Hepatocyte (in vitro differentiated cells): ENCODE measurements at regions not wholly inside any gene's neighbourhood (a gene's known extent, or its start where the extent isn't known, plus 50 kb on each side); places are given as distances from the start of the nearest gene placed in this dataset.

ENCODE experiments used
- DNase-seq: peaks from one replicate; pipeline ENCODE4 v3.0.0-alpha.2; 2016; ENCODE audit warnings: low spot score
- H2AFZ ChIP-seq: fragments of 200-600 bp; sonication (generic); 2 replicates; pipeline ENCODE4 v1.6.0; 2016; ENCODE audit warnings: antibody characterized with exemption, mild to moderate bottlenecking
- H3K27ac ChIP-seq: fragments of 200-600 bp; sonication (generic); 2 replicates; pipeline ENCODE4 v1.5.1; 2016; ENCODE audit warnings: mild to moderate bottlenecking
- H3K27me3 ChIP-seq: fragments of 200-600 bp; sonication (generic); 2 replicates; pipeline ENCODE4 v1.6.1; 2016
- H3K36me3 ChIP-seq: fragments of 200-600 bp; sonication (generic); replicated peaks from 2 replicates; pipeline ENCODE4 v1.5.1; 2016; ENCODE audit warnings: low read depth; ENCODE audit not compliant: insufficient read depth
- H3K4me1 ChIP-seq: fragments of 200-600 bp; sonication (generic); 2 replicates; pipeline ENCODE4 v1.5.1; 2016; ENCODE audit warnings: mild to moderate bottlenecking, moderate library complexity; ENCODE audit not compliant: insufficient read depth
- H3K4me2 ChIP-seq: fragments of 200-600 bp; sonication (generic); 2 replicates; pipeline ENCODE4 v1.6.0; 2016
- H3K4me3 ChIP-seq: fragments of 200-600 bp; sonication (generic); 2 replicates; pipeline ENCODE4 v1.5.1; 2016; ENCODE audit warnings: mild to moderate bottlenecking
- H3K79me2 ChIP-seq: fragments of 200-600 bp; sonication (generic); 2 replicates; pipeline ENCODE4 v1.6.0; 2017; ENCODE audit warnings: mild to moderate bottlenecking
- H3K9me2 ChIP-seq: fragments of 200-600 bp; sonication (generic); replicated peaks from 2 replicates; pipeline ENCODE4 v1.6.0; 2017; ENCODE audit warnings: mild to moderate bottlenecking; ENCODE audit not compliant: insufficient read depth
- H3K9me3 ChIP-seq: fragments of 200-600 bp; sonication (generic); 2 replicates; pipeline ENCODE4 v1.5.1; 2016; ENCODE audit warnings: low read depth, mild to moderate bottlenecking
- H4K20me1 ChIP-seq: fragments of 200-600 bp; sonication (generic); 2 replicates; pipeline ENCODE4 v1.6.0; 2016; ENCODE audit warnings: mild to moderate bottlenecking; ENCODE audit not compliant: insufficient read depth, poor library complexity, severe bottlenecking
- EZH2 ChIP-seq: fragments of 200-600 bp; sonication (generic); IDR thresholded peaks from 2 replicates; pipeline ENCODE4 v1.6.1; 2016; ENCODE audit warnings: antibody characterized with exemption, mild to moderate bottlenecking, borderline replicate concordance
- EZH2phosphoT487 ChIP-seq: fragments of 200-600 bp; sonication (generic); IDR thresholded peaks from one replicate; pipeline ENCODE4 v1.6.1; 2018; ENCODE audit warnings: antibody characterized with exemption, mild to moderate bottlenecking, low read depth, moderate library complexity; ENCODE audit not compliant: unreplicated experiment, severe bottlenecking
- WGBS: methylation state at CpG from one replicate; pipeline ENCODE4 v1.1.6; 2016; ENCODE audit warnings: low lambda C conversion rate; ENCODE audit errors: missing lambda C conversion rate; 5-methylcytosine and 5-hydroxymethylcytosine counted together
- TF ChIP-seq, protein P1 (sequence below): fragments of 200-600 bp; sonication (generic); IDR thresholded peaks from 2 replicates; pipeline ENCODE4 v1.5.1; 2016; ENCODE audit warnings: antibody characterized with exemption, mild to moderate bottlenecking; ENCODE audit not compliant: poor library complexity

DNA sequence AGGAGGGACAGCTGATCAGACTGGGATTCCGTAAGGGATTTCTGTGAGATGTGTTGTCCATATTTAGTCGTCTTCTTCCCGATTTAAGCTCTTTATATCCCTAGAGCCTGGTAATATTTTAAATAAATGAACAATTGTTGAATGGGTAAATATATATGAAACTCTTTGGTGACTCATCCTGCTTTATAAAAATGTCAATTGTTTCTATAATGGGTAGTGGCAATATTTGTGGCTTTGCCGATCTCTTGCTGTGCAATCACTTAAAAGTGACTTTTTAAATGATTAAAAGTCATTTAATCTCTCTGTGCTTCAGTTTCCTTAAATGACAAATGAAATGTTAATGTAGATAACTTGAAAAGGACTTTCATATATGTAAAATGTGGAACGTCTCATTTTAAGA, 339.2 kb downstream of the RNF144A start:
- TF ChIP-seq EZH2phosphoT487 (no peak), EZH2 (no peak)
- TF ChIP-seq, protein P1, sequence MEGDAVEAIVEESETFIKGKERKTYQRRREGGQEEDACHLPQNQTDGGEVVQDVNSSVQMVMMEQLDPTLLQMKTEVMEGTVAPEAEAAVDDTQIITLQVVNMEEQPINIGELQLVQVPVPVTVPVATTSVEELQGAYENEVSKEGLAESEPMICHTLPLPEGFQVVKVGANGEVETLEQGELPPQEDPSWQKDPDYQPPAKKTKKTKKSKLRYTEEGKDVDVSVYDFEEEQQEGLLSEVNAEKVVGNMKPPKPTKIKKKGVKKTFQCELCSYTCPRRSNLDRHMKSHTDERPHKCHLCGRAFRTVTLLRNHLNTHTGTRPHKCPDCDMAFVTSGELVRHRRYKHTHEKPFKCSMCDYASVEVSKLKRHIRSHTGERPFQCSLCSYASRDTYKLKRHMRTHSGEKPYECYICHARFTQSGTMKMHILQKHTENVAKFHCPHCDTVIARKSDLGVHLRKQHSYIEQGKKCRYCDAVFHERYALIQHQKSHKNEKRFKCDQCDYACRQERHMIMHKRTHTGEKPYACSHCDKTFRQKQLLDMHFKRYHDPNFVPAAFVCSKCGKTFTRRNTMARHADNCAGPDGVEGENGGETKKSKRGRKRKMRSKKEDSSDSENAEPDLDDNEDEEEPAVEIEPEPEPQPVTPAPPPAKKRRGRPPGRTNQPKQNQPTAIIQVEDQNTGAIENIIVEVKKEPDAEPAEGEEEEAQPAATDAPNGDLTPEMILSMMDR = no peak
- no peak overlapping the region for H3K4me3 ChIP-seq
- DNase-seq = no peak

DNA sequence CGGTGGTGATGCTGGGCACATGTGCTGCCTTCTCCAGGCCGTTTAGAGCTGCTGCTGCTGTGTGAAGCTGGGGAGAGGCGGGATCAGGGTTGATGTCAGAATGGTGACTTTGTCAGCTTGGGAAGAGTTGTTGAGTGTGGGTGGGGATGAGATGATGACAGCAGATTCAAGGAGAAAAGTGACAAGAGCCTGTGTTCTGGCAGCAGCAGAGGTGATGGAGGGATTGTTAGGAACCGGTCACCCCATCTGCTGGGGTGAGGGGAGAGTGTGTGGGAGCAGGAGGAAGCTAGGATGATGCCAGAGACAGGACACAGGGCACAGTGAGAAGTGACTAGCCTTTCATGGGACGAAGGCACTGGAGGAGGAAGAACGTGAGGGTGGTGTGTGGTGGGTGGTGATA, 345.5 kb downstream of the RNF144A start:
- no peak for DNase-seq
- no peaks in the 10 kb centered on the region for H3K27me3 ChIP-seq
- H3K4me2 ChIP-seq = no peak overlapping the region
- no peak overlapping the region for H2AFZ ChIP-seq
- TF ChIP-seq EZH2 (no peak), EZH2phosphoT487 (no peak)
- TF ChIP-seq, protein P1 = no peak
- 87% methylated on average over 6 of the region's 6 CpGs for WGBS
- H3K36me3 ChIP-seq = no peaks in the 10 kb centered on the region
- H3K9me2 ChIP-seq = no peaks in the 10 kb centered on the region
- no peaks in the 10 kb centered on the region for H4K20me1 ChIP-seq
- H3K4me3 ChIP-seq = no peak overlapping the region
- H3K79me2 ChIP-seq = no peaks in the 10 kb centered on the region
- H3K4me1 ChIP-seq = no peaks in the 10 kb centered on the region
- H3K27ac ChIP-seq = no peak overlapping the region
- H3K9me3 ChIP-seq = no peaks in the 10 kb centered on the region

More for the DNA sequence above, 339.2 kb downstream of the RNF144A start:
- Histone ChIP-seq H3K79me2 (no peaks in the 10 kb centered on the region), H3K9me2 (no peaks in the 10 kb centered on the region), H4K20me1 (no peaks in the 10 kb centered on the region), H3K36me3 (no peaks in the 10 kb centered on the region), H3K4me1 (no peaks in the 10 kb centered on the region), H3K27ac (no peak overlapping the region), H3K4me2 (no peak overlapping the region), H3K27me3 (no peaks in the 10 kb centered on the region), H2AFZ (no peak overlapping the region), H3K9me3 (no peaks in the 10 kb centered on the region)
- 97% methylated on average over 5 of the region's 5 CpGs for WGBS

DNA sequence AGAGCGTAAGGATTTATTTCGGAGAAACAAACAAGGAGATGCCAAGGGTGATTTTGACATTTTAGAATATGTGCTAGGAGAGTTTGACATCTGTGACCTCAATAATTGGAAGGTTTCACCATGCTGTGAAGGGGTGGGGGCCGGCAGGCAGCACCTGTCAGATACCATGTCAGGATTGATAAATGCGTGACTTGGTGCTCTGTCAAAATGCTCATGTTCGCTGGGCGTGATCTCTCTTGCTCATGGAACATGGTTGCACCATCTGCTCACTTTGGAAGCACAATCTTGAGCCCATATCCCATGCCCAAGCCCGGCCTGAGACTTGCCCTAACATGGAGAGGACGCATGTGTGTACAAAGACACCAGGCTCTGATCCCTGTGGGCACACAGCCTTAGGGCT, 347.6 kb downstream of the RNF144A start:
- DNase-seq = no peak
- H3K9me3 ChIP-seq = no peaks in the 10 kb centered on the region
- no peaks in the 10 kb centered on the region for H3K27me3 ChIP-seq
- TF ChIP-seq, protein P1 = no peak
- TF ChIP-seq EZH2 = no peak
- TF ChIP-seq EZH2phosphoT487 = no peak
- no peak overlapping the region for H3K4me3 ChIP-seq
- no peaks in the 10 kb centered on the region for H3K36me3 ChIP-seq
- no peaks in the 10 kb centered on the region for H3K79me2 ChIP-seq
- H3K4me1 ChIP-seq = no peaks in the 10 kb centered on the region
- H3K27ac ChIP-seq = no peak overlapping the region
- no peaks in the 10 kb centered on the region for H3K9me2 ChIP-seq
- no peaks in the 10 kb centered on the region for H4K20me1 ChIP-seq
- H3K4me2 ChIP-seq = no peak overlapping the region
- 96% methylated on average over 8 of the region's 8 CpGs for WGBS
- H2AFZ ChIP-seq = no peak overlapping the region

DNA sequence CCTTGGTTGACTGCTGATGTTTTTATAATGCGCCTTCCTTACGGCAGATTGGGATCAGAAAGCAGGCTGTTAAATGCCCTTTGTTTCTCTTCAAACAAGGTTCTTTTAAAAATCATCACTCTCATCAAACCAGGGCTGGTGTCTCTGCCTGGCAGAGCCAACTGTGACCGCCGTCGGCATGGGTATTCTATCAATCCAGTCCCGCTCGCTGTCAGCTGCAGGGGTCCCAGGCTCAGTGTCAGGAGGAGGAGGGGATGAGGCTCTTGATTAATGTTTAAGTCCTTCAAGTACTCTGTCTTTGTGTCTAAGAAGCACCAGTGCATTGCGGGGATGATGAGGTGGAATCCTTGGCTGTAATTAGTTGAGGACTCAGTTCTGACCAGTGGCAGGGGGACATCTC, 348.1 kb downstream of the RNF144A start:
- H3K4me2 ChIP-seq = no peak overlapping the region
- no peaks in the 10 kb centered on the region for H3K27me3 ChIP-seq
- H3K9me3 ChIP-seq = no peaks in the 10 kb centered on the region
- 88% methylated on average over 8 of the region's 8 CpGs for WGBS
- no peak for DNase-seq
- no peak for TF ChIP-seq EZH2phosphoT487
- TF ChIP-seq, protein P1 = no peak
- no peaks in the 10 kb centered on the region for H4K20me1 ChIP-seq
- no peak overlapping the region for H3K27ac ChIP-seq
- H3K36me3 ChIP-seq = no peaks in the 10 kb centered on the region
- no peaks in the 10 kb centered on the region for H3K79me2 ChIP-seq
- no peak overlapping the region for H3K4me3 ChIP-seq
- no peaks in the 10 kb centered on the region for H3K4me1 ChIP-seq
- no peaks in the 10 kb centered on the region for H3K9me2 ChIP-seq
- H2AFZ ChIP-seq = no peak overlapping the region
